ENCODE measurements at regions not wholly inside any gene's neighbourhood (a gene's known extent, or its start where the extent isn't known, plus 50 kb on each side); places are given as distances from the start of the nearest gene placed in this dataset.
A peak's percentile ranks its signal among the peaks of the same experiment; 100 is the strongest.

- Histone ChIP-seq H3K36me3 (ENCODE audit: control insufficient read depth in 2 of 3, insufficient read depth in 3 of 3, low read length in 3 of 3) (no peaks in the 10 kb centered on the region), H3K4me3 (ENCODE audit: low read length in 3 of 3) (no peak overlapping the region), H3K9ac (ENCODE audit: low read length in 3 of 3) (no peak overlapping the region), H3K9me3 (ENCODE audit: control insufficient read depth in 2 of 3, insufficient read depth in 1 of 3, low read length in 3 of 3) (no peaks in the 10 kb centered on the region), H3K27ac (ENCODE audit: low read depth in 2 of 2, low read length in 2 of 2) (no peak overlapping the region), H3K27me3 (ENCODE audit: control insufficient read depth, insufficient read depth, low read length) (no peaks in the 10 kb centered on the region), H3K4me1 (ENCODE audit: control insufficient read depth in 2 of 3, insufficient read depth in 2 of 3, low read depth in 1 of 3, low read length in 3 of 3) (no peaks in the 10 kb centered on the region)
- TF ChIP-seq CTCF (IDR thresholded peaks at IDR 0.05; ENCODE audit: borderline replicate concordance, extremely low read depth, insufficient read depth), result no peak
- DNase-seq, result no peak
- no peak for FAIRE-seq
- intact Hi-C loops (cut with DNase I), result no loop called here
Observed at GRCh38 chr21:16707274-16707673, 805.6 kb upstream of the CXADR start.

GRCh38 chr21:16708101-16708835 is 804.6 kb upstream of the CXADR start:
- Histone ChIP-seq H3K4me3 (ENCODE audit: low read length in 3 of 3) (no peak overlapping the region), H3K9ac (ENCODE audit: low read length in 3 of 3) (no peak overlapping the region), H3K9me3 (ENCODE audit: control insufficient read depth in 2 of 3, insufficient read depth in 1 of 3, low read length in 3 of 3) (no peaks in the 10 kb centered on the region), H3K36me3 (ENCODE audit: control insufficient read depth in 2 of 3, insufficient read depth in 3 of 3, low read length in 3 of 3) (no peaks in the 10 kb centered on the region), H3K27ac (ENCODE audit: low read depth in 2 of 2, low read length in 2 of 2) (no peak overlapping the region), H3K27me3 (ENCODE audit: control insufficient read depth, insufficient read depth, low read length) (no peaks in the 10 kb centered on the region), H3K4me1 (ENCODE audit: control insufficient read depth in 2 of 3, insufficient read depth in 2 of 3, low read depth in 1 of 3, low read length in 3 of 3) (no peaks in the 10 kb centered on the region)
- DNase-seq (no peak), FAIRE-seq (no peak)
- TF ChIP-seq CTCF (IDR thresholded peaks at IDR 0.05; ENCODE audit: borderline replicate concordance, extremely low read depth, insufficient read depth), result no peak
- intact Hi-C loops (cut with DNase I), result no loop called here

- H3K9ac ChIP-seq (ENCODE audit: low read length in 3 of 3), result no peak overlapping the region
- no peaks in the 10 kb centered on the region for H3K9me3 ChIP-seq (ENCODE audit: control insufficient read depth in 2 of 3, insufficient read depth in 1 of 3, low read length in 3 of 3)
- no peak for TF ChIP-seq CTCF (IDR thresholded peaks at IDR 0.05; ENCODE audit: borderline replicate concordance, extremely low read depth, insufficient read depth)
- H3K27me3 ChIP-seq (ENCODE audit: control insufficient read depth, insufficient read depth, low read length), result no peaks in the 10 kb centered on the region
- FAIRE-seq (no peak), DNase-seq (peak in 1 of 5 donors; percentile 34)
- no peaks in the 10 kb centered on the region for H3K4me1 ChIP-seq (ENCODE audit: control insufficient read depth in 2 of 3, insufficient read depth in 2 of 3, low read depth in 1 of 3, low read length in 3 of 3)
- H3K4me3 ChIP-seq (ENCODE audit: low read length in 3 of 3), result no peak overlapping the region
- intact Hi-C loops (cut with DNase I), result no loop called here
- no peaks in the 10 kb centered on the region for H3K36me3 ChIP-seq (ENCODE audit: control insufficient read depth in 2 of 3, insufficient read depth in 3 of 3, low read length in 3 of 3)
- no peak overlapping the region for H3K27ac ChIP-seq (ENCODE audit: low read depth in 2 of 2, low read length in 2 of 2)
Observed at GRCh38 chr21:16709866-16710550, 802.8 kb upstream of the CXADR start.
